HCT116 (cell line): ENCODE measurements at regions not wholly inside any gene's neighbourhood (a gene's known extent, or its start where the extent isn't known, plus 50 kb on each side); places are given as distances from the start of the nearest gene placed in this dataset.

ENCODE experiments used
- ATAC-seq: fragments of 200-7000 bp; cut with Tn5 transposase; 2 replicates; pipeline ENCODE4 v1.9.1; 2020; ENCODE audit warnings: mild to moderate bottlenecking, moderate library complexity
- BruUV-seq: library from RNA; stranded (reverse); fragments of 400-500 nt; replicated peaks from 2 replicates; lab custom pipeline; 2021; lab: Mats Ljungman, UMichigan
- CTCF ChIA-PET: fragments of 300-600 bp; sonication (Branson Sonifier 250); formaldehyde crosslinking; loops from one replicate; lab custom pipeline; 2021; ENCODE audit warnings: antibody characterized with exemption; lab: Charles Lee
- POLR2A ChIA-PET: fragments of 300-600, 350-600 bp; sonication (Branson Sonifier 250); formaldehyde crosslinking; loops from one replicate; lab custom pipeline; 2021; ENCODE audit warnings: antibody characterized with exemption; lab: Charles Lee
- RAD21 ChIA-PET, 2 experiments: fragments of 300-600 bp; sonication (Branson Sonifier 250); formaldehyde crosslinking; loops; one replicate each; lab custom pipeline; 2023; ENCODE audit warnings: low total read pairs in 2 of 2; ENCODE audit not compliant: uncharacterized antibody in 2 of 2, unreplicated experiment in 2 of 2, low non-redundant PET in 1 of 2; lab: Charles Lee
- DNase-seq: peaks from one replicate; pipeline ENCODE4 v3.0.0-alpha.2; 2010; ENCODE audit warnings: low read depth, low spot score
- H2AFZ ChIP-seq: fragments of 200-600 bp; shearing (Covaris generic), sonication (generic); 2 replicates; pipeline ENCODE4 v1.6.1; 2017; ENCODE audit warnings: low read depth, mixed run types, mixed read lengths, antibody characterized with exemption, low read length; ENCODE audit not compliant: poor library complexity, severe bottlenecking
- H3K27ac ChIP-seq: 2 replicates; pipeline ENCODE4 v1.5.1; 2012; ENCODE audit warnings: low read depth, low read length
- H3K27me3 ChIP-seq: fragments of 200-600 bp; sonication (generic); 2 replicates; pipeline ENCODE4 v1.6.1; 2016; ENCODE audit warnings: mixed run types, low read length, mixed read lengths; ENCODE audit not compliant: insufficient read depth
- H3K36me3 ChIP-seq, 2 experiments: fragments of 200-500 bp in 1 of 2; fragments of 200-600 bp in 1 of 2; sonication (Bioruptor generic) in 1 of 2; sonication (generic) in 1 of 2; 2 replicates each; pipeline versions ENCODE4 v1.5.1 to v1.6.1; 2014 to 2016; ENCODE audit warnings: low read length in 2 of 2, inconsistent platforms in 1 of 2, mixed read lengths in 1 of 2, mixed run types in 1 of 2; ENCODE audit not compliant: insufficient read depth in 2 of 2, control insufficient read depth in 1 of 2
- H3K4me1 ChIP-seq, 2 experiments: fragments of 200-600 bp in 1 of 2; sonication (generic) in 1 of 2; 2 replicates each; pipeline versions ENCODE4 v1.5.1 to v1.6.1; 2012 to 2017; ENCODE audit warnings: low read length in 2 of 2, inconsistent platforms in 1 of 2, mild to moderate bottlenecking in 1 of 2, mixed read lengths in 1 of 2, mixed run types in 1 of 2, moderate library complexity in 1 of 2; ENCODE audit not compliant: insufficient read depth in 2 of 2, control insufficient read depth in 1 of 2
- H3K4me2 ChIP-seq: fragments of 200-600 bp; sonication (generic); 2 replicates; pipeline ENCODE4 v1.6.1; 2017; ENCODE audit warnings: mixed run types, low read length, mixed read lengths
- H3K4me3 ChIP-seq, 2 experiments: fragments of 200-600 bp in 1 of 2; sonication (generic) in 1 of 2; replicated peaks in 1 of 2; 2 replicates each; pipeline ENCODE4 v1.5.1; 2011 to 2016; ENCODE audit warnings: low read length in 2 of 2, control low read depth in 1 of 2, low read depth in 1 of 2, mild to moderate bottlenecking in 1 of 2, mixed read lengths in 1 of 2, mixed run types in 1 of 2
- H3K79me2 ChIP-seq: fragments of 200-600 bp; sonication (generic); 2 replicates; pipeline ENCODE4 v1.6.1; 2017; ENCODE audit warnings: mild to moderate bottlenecking, mixed run types, low read length, moderate library complexity, mixed read lengths; ENCODE audit not compliant: insufficient read depth
- H3K9ac ChIP-seq: fragments of 200-600 bp; sonication (generic); 2 replicates; pipeline ENCODE4 v1.6.1; 2016; ENCODE audit warnings: low read length, mixed read lengths
- H3K9me2 ChIP-seq: fragments of 200-600 bp; sonication (generic), shearing (Covaris generic); 2 replicates; pipeline ENCODE4 v1.6.1; 2017; ENCODE audit warnings: mixed run types, mild to moderate bottlenecking, moderate library complexity; ENCODE audit not compliant: insufficient read depth
- H3K9me3 ChIP-seq, 2 experiments: fragments of 200-500 bp in 1 of 2; fragments of 200-600 bp in 1 of 2; sonication (Bioruptor generic) in 1 of 2; sonication (generic) in 1 of 2; 2 replicates each; pipeline ENCODE4 v1.6.1; 2014 to 2017; ENCODE audit warnings: low read length in 2 of 2, mixed read lengths in 2 of 2, inconsistent platforms in 1 of 2, low read depth in 1 of 2, mild to moderate bottlenecking in 1 of 2, mixed run types in 1 of 2, moderate library complexity in 1 of 2; ENCODE audit not compliant: control insufficient read depth in 1 of 2, insufficient read depth in 1 of 2
- H4K20me1 ChIP-seq: fragments of 200-600 bp; sonication (generic), shearing (Covaris generic); 2 replicates; pipeline ENCODE4 v1.6.1; 2017; ENCODE audit warnings: mixed run types, mild to moderate bottlenecking, moderate library complexity; ENCODE audit not compliant: insufficient read depth
- CBX3 ChIP-seq: IDR thresholded peaks from 2 replicates; pipeline ENCODE4 v1.6.1; 2012; ENCODE audit warnings: low read depth
- CEBPB ChIP-seq: IDR thresholded peaks from 2 replicates; pipeline ENCODE4 v1.6.1; 2012; ENCODE audit warnings: low read depth
- EGR1 ChIP-seq: IDR thresholded peaks from 2 replicates; pipeline ENCODE4 v1.6.1; 2012; ENCODE audit warnings: low read depth
- ELF1 ChIP-seq: IDR thresholded peaks from 2 replicates; pipeline ENCODE4 v1.6.1; 2012; ENCODE audit warnings: low read depth, borderline replicate concordance
- EZH2 ChIP-seq: fragments of 200-600 bp; sonication (generic); IDR thresholded peaks from 2 replicates; pipeline ENCODE4 v1.6.1; 2017; ENCODE audit warnings: antibody characterized with exemption, mixed run types
- EZH2phosphoT487 ChIP-seq: fragments of 200-600 bp; IDR thresholded peaks from 2 replicates; pipeline ENCODE4 v1.6.1; 2018; ENCODE audit warnings: antibody characterized with exemption, borderline replicate concordance
- POLR2AphosphoS5 ChIP-seq: IDR thresholded peaks from 2 replicates; pipeline ENCODE4 v1.6.1; 2011; ENCODE audit warnings: mild to moderate bottlenecking, low read depth, low read length, moderate library complexity
- RAD21 ChIP-seq: IDR thresholded peaks from 2 replicates; pipeline ENCODE4 v1.6.1; 2012; ENCODE audit warnings: low read depth, mild to moderate bottlenecking
- SIN3A ChIP-seq: IDR thresholded peaks from 2 replicates; pipeline ENCODE4 v1.6.1; 2012; ENCODE audit warnings: low read depth
- SP1 ChIP-seq: IDR thresholded peaks from 2 replicates; pipeline ENCODE4 v1.6.1; 2012; ENCODE audit warnings: low read depth
- SRF ChIP-seq: IDR thresholded peaks from 2 replicates; pipeline ENCODE4 v1.6.1; 2012; ENCODE audit warnings: low read depth
- YY1 ChIP-seq: IDR thresholded peaks from 2 replicates; pipeline ENCODE4 v1.6.1; 2011; ENCODE audit warnings: low read length, low read depth, moderate library complexity, mild to moderate bottlenecking; ENCODE audit not compliant: insufficient replicate concordance; ENCODE audit errors: extremely low read depth
- ZFX ChIP-seq: fragments of 450-650 bp; IDR thresholded peaks from 2 replicates; pipeline ENCODE4 v1.6.1; 2017
- ZNF274 ChIP-seq: fragments of 200-500 bp; sonication (Bioruptor generic); IDR thresholded peaks from 2 replicates; pipeline ENCODE4 v1.6.1; 2014; ENCODE audit warnings: mild to moderate bottlenecking, low read depth, low read length, inconsistent platforms
- intact Hi-C: fragments of 100-400 bp; cut with micrococcal nuclease; formaldehyde crosslinking; loops from 2 replicates; pipeline ENCODE4 v1.10.0; 2022
- TF ChIP-seq, protein P1 (sequence below): IDR thresholded peaks from 2 replicates; pipeline ENCODE4 v1.6.1; 2012; ENCODE audit warnings: low read depth
- TF ChIP-seq, protein P2 (sequence below): IDR thresholded peaks from 2 replicates; pipeline ENCODE4 v1.6.1; 2012
- TF ChIP-seq, protein P3 (sequence below): IDR thresholded peaks from 2 replicates; pipeline ENCODE4 v1.6.1; 2011; ENCODE audit warnings: mild to moderate bottlenecking, low read length, moderate library complexity; ENCODE audit not compliant: insufficient replicate concordance; ENCODE audit errors: extremely low read depth
- TF ChIP-seq, protein P4 (sequence below), 3 experiments: fragments of 200-600 bp in 1 of 3; sonication (generic) in 1 of 3; IDR thresholded peaks in 2 of 3; conservative IDR thresholded peaks in 1 of 3; 2 replicates each; pipeline ENCODE4 v1.5.1; 2012 to 2017; ENCODE audit warnings: low read depth in 2 of 3, low read length in 2 of 3, antibody characterized with exemption in 1 of 3, borderline replicate concordance in 1 of 3, control low read depth in 1 of 3, mild to moderate bottlenecking in 1 of 3, mixed read lengths in 1 of 3, mixed run types in 1 of 3, moderate library complexity in 1 of 3; ENCODE audit not compliant: insufficient read depth in 1 of 3

DNA sequence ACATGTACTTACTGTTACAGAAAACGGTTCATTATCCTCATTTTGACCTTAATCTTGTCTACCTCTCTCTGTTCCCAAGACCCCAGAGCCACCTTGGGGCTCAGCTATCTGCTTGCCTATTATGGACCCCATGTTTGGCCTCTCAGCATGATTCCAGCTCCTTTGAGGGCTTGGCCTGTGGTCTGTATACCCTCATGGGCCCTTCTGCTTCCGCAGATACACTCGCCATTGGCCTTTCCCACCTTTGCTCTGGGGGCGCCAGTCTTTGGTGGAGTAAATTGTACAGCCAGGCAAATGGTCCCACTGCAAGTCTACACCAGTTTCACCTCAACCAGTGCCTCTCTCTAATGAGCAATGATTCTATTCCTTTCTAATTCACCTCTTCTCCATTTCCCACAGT lies 109.2 kb upstream of the ZNF746 start:
- TF ChIP-seq SIN3A: no peak
- TF ChIP-seq ELF1: no peak
- TF ChIP-seq SP1: no peak
- no peak for TF ChIP-seq ZNF274
- TF ChIP-seq RAD21: no peak
- TF ChIP-seq CBX3: no peak
- TF ChIP-seq, protein P1, sequence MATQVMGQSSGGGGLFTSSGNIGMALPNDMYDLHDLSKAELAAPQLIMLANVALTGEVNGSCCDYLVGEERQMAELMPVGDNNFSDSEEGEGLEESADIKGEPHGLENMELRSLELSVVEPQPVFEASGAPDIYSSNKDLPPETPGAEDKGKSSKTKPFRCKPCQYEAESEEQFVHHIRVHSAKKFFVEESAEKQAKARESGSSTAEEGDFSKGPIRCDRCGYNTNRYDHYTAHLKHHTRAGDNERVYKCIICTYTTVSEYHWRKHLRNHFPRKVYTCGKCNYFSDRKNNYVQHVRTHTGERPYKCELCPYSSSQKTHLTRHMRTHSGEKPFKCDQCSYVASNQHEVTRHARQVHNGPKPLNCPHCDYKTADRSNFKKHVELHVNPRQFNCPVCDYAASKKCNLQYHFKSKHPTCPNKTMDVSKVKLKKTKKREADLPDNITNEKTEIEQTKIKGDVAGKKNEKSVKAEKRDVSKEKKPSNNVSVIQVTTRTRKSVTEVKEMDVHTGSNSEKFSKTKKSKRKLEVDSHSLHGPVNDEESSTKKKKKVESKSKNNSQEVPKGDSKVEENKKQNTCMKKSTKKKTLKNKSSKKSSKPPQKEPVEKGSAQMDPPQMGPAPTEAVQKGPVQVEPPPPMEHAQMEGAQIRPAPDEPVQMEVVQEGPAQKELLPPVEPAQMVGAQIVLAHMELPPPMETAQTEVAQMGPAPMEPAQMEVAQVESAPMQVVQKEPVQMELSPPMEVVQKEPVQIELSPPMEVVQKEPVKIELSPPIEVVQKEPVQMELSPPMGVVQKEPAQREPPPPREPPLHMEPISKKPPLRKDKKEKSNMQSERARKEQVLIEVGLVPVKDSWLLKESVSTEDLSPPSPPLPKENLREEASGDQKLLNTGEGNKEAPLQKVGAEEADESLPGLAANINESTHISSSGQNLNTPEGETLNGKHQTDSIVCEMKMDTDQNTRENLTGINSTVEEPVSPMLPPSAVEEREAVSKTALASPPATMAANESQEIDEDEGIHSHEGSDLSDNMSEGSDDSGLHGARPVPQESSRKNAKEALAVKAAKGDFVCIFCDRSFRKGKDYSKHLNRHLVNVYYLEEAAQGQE: no peak
- TF ChIP-seq, protein P2, sequence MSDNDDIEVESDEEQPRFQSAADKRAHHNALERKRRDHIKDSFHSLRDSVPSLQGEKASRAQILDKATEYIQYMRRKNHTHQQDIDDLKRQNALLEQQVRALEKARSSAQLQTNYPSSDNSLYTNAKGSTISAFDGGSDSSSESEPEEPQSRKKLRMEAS: no peak
- no peak for TF ChIP-seq EZH2
- TF ChIP-seq EZH2phosphoT487: no peak
- TF ChIP-seq EGR1: no peak
- TF ChIP-seq, protein P3, sequence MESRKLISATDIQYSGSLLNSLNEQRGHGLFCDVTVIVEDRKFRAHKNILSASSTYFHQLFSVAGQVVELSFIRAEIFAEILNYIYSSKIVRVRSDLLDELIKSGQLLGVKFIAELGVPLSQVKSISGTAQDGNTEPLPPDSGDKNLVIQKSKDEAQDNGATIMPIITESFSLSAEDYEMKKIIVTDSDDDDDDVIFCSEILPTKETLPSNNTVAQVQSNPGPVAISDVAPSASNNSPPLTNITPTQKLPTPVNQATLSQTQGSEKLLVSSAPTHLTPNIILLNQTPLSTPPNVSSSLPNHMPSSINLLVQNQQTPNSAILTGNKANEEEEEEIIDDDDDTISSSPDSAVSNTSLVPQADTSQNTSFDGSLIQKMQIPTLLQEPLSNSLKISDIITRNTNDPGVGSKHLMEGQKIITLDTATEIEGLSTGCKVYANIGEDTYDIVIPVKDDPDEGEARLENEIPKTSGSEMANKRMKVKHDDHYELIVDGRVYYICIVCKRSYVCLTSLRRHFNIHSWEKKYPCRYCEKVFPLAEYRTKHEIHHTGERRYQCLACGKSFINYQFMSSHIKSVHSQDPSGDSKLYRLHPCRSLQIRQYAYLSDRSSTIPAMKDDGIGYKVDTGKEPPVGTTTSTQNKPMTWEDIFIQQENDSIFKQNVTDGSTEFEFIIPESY: no peak
- no peak for TF ChIP-seq YY1
- TF ChIP-seq, protein P4, sequence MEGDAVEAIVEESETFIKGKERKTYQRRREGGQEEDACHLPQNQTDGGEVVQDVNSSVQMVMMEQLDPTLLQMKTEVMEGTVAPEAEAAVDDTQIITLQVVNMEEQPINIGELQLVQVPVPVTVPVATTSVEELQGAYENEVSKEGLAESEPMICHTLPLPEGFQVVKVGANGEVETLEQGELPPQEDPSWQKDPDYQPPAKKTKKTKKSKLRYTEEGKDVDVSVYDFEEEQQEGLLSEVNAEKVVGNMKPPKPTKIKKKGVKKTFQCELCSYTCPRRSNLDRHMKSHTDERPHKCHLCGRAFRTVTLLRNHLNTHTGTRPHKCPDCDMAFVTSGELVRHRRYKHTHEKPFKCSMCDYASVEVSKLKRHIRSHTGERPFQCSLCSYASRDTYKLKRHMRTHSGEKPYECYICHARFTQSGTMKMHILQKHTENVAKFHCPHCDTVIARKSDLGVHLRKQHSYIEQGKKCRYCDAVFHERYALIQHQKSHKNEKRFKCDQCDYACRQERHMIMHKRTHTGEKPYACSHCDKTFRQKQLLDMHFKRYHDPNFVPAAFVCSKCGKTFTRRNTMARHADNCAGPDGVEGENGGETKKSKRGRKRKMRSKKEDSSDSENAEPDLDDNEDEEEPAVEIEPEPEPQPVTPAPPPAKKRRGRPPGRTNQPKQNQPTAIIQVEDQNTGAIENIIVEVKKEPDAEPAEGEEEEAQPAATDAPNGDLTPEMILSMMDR (IDR thresholded peaks at IDR 0.05 in 2 of 3, conservative IDR thresholded peaks at IDR 0.05 in 1 of 3; ENCODE audit: borderline replicate concordance in 1 of 3, insufficient read depth in 1 of 3, low read depth in 2 of 3, low read length in 2 of 3): no peak
- no peak for TF ChIP-seq ZFX
- TF ChIP-seq CEBPB: no peak
- no peak for TF ChIP-seq POLR2AphosphoS5
- TF ChIP-seq SRF: no peak
- H3K79me2 ChIP-seq: no peaks in the 10 kb centered on the region
- H3K4me2 ChIP-seq: no peak overlapping the region
- peaks cover 8 to 20% of the 10 kb centered on the region in 2 experiments; a peak in 3 of 4 replicates for H3K36me3 ChIP-seq
- ChIA-PET POLR2A (no interaction called here), RAD21 (no interaction called here), CTCF (no interaction called here)
- DNase-seq: no peak
- no peak overlapping the region for H3K27ac ChIP-seq
- H3K9me2 ChIP-seq: no peaks in the 10 kb centered on the region
- no peaks in the 10 kb centered on the region for H3K9me3 ChIP-seq
- ATAC-seq: no peak
- no peaks in the 10 kb centered on the region for H3K27me3 ChIP-seq
- H3K4me3 ChIP-seq: no peak overlapping the region
- H3K4me1 ChIP-seq: no peaks in the 10 kb centered on the region
- no peak overlapping the region for H3K9ac ChIP-seq
- H4K20me1 ChIP-seq: no peaks in the 10 kb centered on the region
- intact Hi-C loops: no loop called here
- no peak overlapping the region for H2AFZ ChIP-seq
- no TSS peak for BruUV-seq
